Ectodermal cell (in vitro differentiated cells): ENCODE measurements at regions not wholly inside any gene's neighbourhood (a gene's known extent, or its start where the extent isn't known, plus 50 kb on each side); places are given as distances from the start of the nearest gene placed in this dataset.
"Not testable (repeated sequence)": the region's sequence is repeated elsewhere in the genome, so short reads cannot be mapped to it uniquely, and the experiment has no call there.

Experiments
- H3K27ac ChIP-seq: 2 replicates; pipeline ENCODE4 v1.7.0; 2013; ENCODE audit warnings: mild to moderate bottlenecking, low read depth, low read length; ENCODE audit not compliant: insufficient read depth, poor library complexity, severe bottlenecking
- H3K27me3 ChIP-seq: 2 replicates; pipeline ENCODE4 v1.7.0; 2013; ENCODE audit warnings: mild to moderate bottlenecking, low read length; ENCODE audit not compliant: insufficient read depth, control insufficient read depth, poor library complexity, severe bottlenecking
- H3K36me3 ChIP-seq: one replicate; pipeline ENCODE4 v1.7.0; 2013; ENCODE audit warnings: low read length; ENCODE audit not compliant: control insufficient read depth, insufficient read depth
- H3K4me1 ChIP-seq: one replicate; pipeline ENCODE4 v1.7.0; 2013; ENCODE audit warnings: low read length; ENCODE audit not compliant: control insufficient read depth, insufficient read depth
- H3K4me3 ChIP-seq: 2 replicates; pipeline ENCODE4 v1.7.0; 2013; ENCODE audit warnings: low read depth, low read length, control low read depth; ENCODE audit not compliant: insufficient read depth
- H3K9me3 ChIP-seq: 2 replicates; pipeline ENCODE4 v1.7.0; 2013; ENCODE audit warnings: mild to moderate bottlenecking, low read length, moderate library complexity; ENCODE audit not compliant: control insufficient read depth
- WGBS, 2 experiments: methylation state at CpG; one replicate each; pipeline ENCODE4 v1.1.7; 2013; ENCODE audit warnings: missing lambda C conversion rate in 2 of 2; 5-methylcytosine and 5-hydroxymethylcytosine counted together

DNA sequence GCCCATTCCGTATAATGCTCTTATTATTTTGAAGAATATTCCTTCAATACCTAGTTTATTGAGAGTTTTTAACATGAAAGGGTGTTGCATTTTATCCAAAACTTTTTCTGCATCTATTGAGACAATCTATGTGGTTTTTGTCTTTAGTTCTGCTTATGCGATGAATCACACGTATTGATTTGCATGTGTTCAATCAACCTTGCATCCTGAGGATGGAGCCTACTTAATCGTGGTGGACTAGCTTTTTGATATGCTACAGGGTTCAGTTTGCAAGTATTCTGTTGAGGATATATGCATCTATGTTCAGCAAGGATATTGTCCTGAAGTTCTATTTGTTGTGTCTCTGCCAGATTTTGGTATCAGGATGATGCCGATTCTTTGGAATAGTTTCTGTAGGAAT is 1070.3 kb upstream of the CDH18 start:
- Histone ChIP-seq H3K4me1 (no peaks in the 10 kb centered on the region), H3K9me3 (no peaks in the 10 kb centered on the region), H3K27me3 (no peaks in the 10 kb centered on the region), H3K4me3 (no peak overlapping the region), H3K36me3 (no peaks in the 10 kb centered on the region), H3K27ac (no peak overlapping the region)
- WGBS, 2 experiments, result 92 to 98% methylated on average over 4 to 5 of the region's 5 CpGs

DNA sequence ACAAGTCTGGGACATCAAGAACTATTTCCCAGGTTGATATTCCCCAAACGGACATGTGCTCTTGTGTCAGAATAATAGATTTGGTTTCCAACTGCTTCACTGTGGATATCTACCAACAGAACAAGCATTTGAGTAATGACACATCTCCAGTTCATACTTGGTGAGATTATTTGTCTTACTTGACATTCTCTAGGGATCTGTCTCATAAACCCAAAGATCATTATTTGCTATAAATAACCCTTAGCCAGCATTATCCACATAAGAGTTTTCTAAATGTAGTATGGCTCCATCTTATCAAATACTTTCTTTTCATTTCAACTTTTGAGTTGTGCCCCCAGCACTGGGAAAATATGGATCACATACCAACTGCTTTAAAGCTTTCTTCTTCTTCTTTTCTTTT is 1063.9 kb upstream of the CDH18 start:
- 92 to 96% methylated on average over 1 of the region's 1 CpG for WGBS, 2 experiments
- Histone ChIP-seq H3K4me1 (no peaks in the 10 kb centered on the region), H3K9me3 (no peaks in the 10 kb centered on the region), H3K27me3 (no peaks in the 10 kb centered on the region), H3K4me3 (no peak overlapping the region), H3K27ac (no peak overlapping the region), H3K36me3 (no peaks in the 10 kb centered on the region)

DNA sequence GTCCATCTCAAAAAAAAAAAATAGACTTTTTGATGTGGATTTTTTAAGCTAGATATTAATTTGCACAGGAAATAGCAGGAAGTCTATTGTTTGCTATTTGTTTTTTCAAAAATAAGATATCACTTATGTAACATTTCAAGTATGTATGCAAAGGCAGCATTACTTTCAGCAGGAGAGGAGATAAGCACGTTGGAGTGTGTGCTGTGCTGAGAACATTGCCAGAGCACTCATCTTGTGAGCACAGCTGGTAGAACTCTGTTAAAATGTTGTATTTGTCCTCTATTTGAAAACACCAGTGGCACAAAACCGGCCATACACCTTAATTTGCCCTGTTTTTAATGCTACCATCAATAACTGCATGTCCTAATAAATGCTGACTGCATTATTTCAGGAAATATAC is 1061.9 kb upstream of the CDH18 start:
- Histone ChIP-seq H3K4me1 (no peaks in the 10 kb centered on the region), H3K9me3 (no peaks in the 10 kb centered on the region), H3K36me3 (no peaks in the 10 kb centered on the region), H3K4me3 (no peak overlapping the region), H3K27ac (no peak overlapping the region), H3K27me3 (no peaks in the 10 kb centered on the region)
- 88 to 91% methylated on average over 2 of the region's 2 CpGs for WGBS, 2 experiments

DNA sequence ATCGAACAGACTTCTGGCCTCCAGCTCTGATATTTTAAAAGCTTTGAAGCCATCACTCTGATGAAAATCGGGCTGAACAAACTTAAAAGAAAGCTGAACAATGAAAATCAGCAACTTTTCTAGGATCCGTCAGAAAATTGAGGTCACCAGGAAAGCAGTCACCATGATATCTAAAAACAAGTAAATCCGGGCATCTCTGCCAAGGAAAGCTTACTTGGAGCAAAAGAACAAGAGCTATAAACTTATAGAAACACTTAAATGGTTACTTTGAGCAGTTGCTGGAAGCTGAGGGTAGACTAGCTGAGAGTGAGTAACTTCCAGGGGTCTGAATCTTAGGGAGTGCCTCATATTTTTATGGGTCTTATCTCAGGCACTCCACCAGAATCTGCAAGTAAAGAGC is 1043.0 kb upstream of the CDH18 start:
- Histone ChIP-seq H3K4me3 (no peak overlapping the region), H3K9me3 (no peaks in the 10 kb centered on the region), H3K27me3 (no peaks in the 10 kb centered on the region), H3K36me3 (no peaks in the 10 kb centered on the region), H3K27ac (no peak overlapping the region), H3K4me1 (no peaks in the 10 kb centered on the region)
- 93 to 96% methylated on average over 4 of the region's 4 CpGs for WGBS, 2 experiments

DNA sequence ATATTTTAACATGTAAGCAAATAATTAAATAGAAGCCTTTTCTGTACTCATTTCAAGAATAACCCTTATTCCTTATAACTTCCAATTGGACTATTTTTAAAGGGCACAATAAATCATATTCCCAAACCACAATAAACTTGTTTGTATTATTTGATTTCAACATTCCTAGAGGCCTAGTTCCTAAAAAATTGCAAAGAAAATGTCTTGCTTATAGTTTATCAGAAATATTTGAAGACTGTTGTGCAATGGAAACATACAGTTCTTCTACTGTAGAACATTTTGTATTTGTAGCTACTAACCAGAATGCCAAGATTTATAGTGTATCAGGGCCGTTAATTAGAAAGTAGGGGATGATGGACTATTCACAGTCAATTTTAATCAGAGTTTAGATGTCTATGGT is 1037.0 kb upstream of the CDH18 start:
- Histone ChIP-seq H3K27ac (no peak overlapping the region), H3K4me1 (no peaks in the 10 kb centered on the region), H3K9me3 (no peaks in the 10 kb centered on the region), H3K36me3 (no peaks in the 10 kb centered on the region), H3K27me3 (no peaks in the 10 kb centered on the region), H3K4me3 (no peak overlapping the region)
- WGBS, 2 experiments, result 94 to 100% methylated on average over 1 of the region's 1 CpG

DNA sequence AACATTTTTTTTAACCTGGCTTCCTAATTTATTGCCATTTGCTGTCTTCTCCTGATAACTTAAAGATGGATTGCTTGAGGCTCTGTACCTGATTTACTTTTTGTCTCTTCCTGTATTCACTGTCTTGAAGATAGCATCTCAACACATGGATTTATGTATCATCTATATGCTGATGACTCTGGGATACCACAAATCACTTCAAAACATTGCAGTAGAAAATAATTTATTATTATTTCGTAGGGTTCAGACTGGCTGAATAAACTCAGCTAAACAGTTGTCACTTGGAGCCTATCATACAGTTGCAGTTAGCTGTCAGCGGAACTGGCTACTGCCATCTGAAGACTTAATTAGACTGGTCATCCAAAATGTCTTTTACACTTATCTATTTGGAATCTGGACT is 1025.2 kb upstream of the CDH18 start:
- no peaks in the 10 kb centered on the region for H3K4me1 ChIP-seq
- no peak overlapping the region for H3K27ac ChIP-seq
- no peak overlapping the region for H3K4me3 ChIP-seq
- no peaks in the 10 kb centered on the region for H3K36me3 ChIP-seq
- H3K27me3 ChIP-seq, result no peaks in the 10 kb centered on the region
- WGBS, 2 experiments, result 66 to 90% methylated on average over 1 to 2 of the region's 2 CpGs
- H3K9me3 ChIP-seq, result peaks cover 2% of the 10 kb centered on the region

DNA sequence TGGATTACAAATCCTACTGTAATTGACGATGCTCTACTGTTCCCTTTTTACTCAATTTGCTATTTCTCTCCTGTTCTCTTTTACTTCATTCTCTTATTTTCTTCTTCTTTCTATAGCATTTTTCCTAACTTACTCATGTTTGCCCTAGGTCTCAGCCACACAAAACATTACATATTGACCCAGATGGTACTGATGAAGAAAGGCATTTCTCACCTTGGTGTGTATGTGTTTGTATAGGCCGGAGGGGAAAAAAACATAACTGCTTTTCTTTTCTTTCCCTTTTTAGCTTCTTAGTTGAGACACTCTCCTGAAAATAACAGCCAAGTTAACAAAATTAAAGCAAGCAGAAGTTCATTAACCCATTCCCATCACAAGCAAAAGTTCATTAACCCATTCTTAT is 1019.8 kb upstream of the CDH18 start:
- no peaks in the 10 kb centered on the region for H3K4me1 ChIP-seq
- no peaks in the 10 kb centered on the region for H3K27me3 ChIP-seq
- H3K4me3 ChIP-seq, result no peak overlapping the region
- H3K9me3 ChIP-seq, result peaks cover 2% of the 10 kb centered on the region
- H3K36me3 ChIP-seq, result no peaks in the 10 kb centered on the region
- WGBS, 2 experiments, result 96 to 97% methylated on average over 2 of the region's 2 CpGs
- no peak overlapping the region for H3K27ac ChIP-seq

DNA sequence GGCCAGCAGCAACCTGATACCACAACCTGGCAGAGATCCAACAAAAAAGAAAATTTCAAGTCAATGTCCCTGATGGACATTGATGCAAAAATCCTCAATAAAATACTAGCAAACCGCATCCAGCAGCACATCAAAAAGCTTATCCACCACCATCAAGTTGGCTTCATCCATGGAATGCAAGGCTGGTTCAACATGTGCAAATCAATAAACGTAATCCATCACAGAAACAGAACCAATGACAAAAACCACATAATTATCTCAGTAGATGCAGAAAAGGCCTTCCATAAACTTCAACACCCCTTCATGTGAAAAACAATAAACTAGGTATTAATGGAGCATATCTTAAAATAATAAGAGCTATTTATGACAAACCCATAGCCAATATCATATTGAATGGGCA is 1000.9 kb upstream of the CDH18 start:
- H3K36me3 ChIP-seq, H3K27ac ChIP-seq, H3K27me3 ChIP-seq, H3K4me3 ChIP-seq, H3K9me3 ChIP-seq, H3K4me1 ChIP-seq: not testable (repeated sequence)
- WGBS, 2 experiments, result 43 to 48% methylated on average over 2 of the region's 2 CpGs

DNA sequence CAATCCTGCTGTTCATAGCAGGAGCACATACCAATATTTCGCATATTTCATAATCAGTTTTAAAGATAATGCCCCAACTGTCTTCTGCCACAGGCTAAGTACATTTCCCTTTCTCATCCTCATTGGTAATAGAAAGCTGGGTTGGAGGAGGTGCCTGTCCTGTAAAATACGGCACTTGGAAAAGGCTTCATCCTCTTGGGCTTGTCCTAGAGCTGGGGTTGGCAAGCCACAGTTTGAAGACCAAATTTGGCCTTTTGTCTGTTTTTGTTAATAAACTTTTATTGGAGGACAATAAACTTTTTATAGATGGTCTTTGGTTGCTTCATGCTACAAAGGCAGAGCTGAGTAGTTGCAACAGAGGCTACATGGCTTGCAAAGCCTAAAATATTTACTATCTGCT is 997.8 kb upstream of the CDH18 start:
- no peaks in the 10 kb centered on the region for H3K4me1 ChIP-seq
- H3K9me3 ChIP-seq, result no peaks in the 10 kb centered on the region
- H3K36me3 ChIP-seq, result no peaks in the 10 kb centered on the region
- WGBS, 2 experiments, result 89 to 95% methylated on average over 2 of the region's 2 CpGs
- no peaks in the 10 kb centered on the region for H3K27me3 ChIP-seq
- no peak overlapping the region for H3K4me3 ChIP-seq
- H3K27ac ChIP-seq, result no peak overlapping the region

DNA sequence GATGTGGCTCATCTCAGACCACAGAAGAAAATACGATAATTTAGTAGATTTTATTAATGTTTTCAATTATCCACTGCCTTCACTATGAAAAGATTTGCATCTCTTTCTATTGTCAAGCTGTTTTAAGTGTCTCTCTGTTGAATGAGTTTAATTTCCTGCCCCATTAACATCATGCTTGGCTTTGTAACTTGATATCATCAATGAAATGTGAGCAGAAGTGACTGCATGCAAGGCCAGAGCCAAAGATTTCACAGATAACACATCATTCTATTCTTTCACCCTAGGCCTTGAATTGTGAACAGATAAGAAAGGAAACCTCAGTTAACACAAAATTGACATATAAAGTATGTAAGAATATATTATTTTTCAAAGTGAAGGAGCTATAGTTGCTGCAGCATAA is 986.4 kb upstream of the CDH18 start:
- H3K9me3 ChIP-seq, result no peaks in the 10 kb centered on the region
- no peaks in the 10 kb centered on the region for H3K27me3 ChIP-seq
- WGBS, 2 experiments, result 100% methylated on average over 1 of the region's 1 CpG; no CpG with 5 or more reads in 1 of the 2 experiments
- no peaks in the 10 kb centered on the region for H3K4me1 ChIP-seq
- H3K4me3 ChIP-seq, result no peak overlapping the region
- no peaks in the 10 kb centered on the region for H3K36me3 ChIP-seq
- no peak overlapping the region for H3K27ac ChIP-seq

DNA sequence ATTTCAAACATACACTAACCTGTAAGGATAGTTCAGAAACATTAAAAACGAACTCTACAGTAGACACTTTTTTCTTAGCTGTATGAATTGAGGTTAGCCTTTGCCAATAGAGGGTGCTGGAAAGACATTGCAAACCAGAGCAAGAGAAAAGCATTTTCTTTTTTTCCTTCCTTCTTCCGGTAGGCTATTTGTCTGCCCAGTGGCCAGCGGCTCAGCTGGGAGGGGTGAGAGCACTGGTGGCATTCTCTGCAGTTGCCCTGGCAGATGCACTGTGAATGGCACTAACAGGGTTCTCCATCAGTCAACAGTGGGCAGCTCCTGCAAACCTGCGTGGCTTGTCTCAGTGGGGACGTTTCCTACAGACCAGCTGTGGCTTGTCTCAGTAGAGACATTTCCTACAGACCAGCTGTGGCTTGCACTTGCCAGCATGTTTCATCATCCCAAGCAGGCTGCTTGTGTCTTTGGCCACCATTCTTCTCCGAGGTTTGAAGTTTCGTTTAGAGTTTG is 984.5 kb upstream of the CDH18 start:
- Histone ChIP-seq H3K9me3 (no peaks in the 10 kb centered on the region), H3K36me3 (no peaks in the 10 kb centered on the region), H3K4me3 (no peak overlapping the region), H3K4me1 (no peaks in the 10 kb centered on the region), H3K27ac (no peak overlapping the region), H3K27me3 (no peaks in the 10 kb centered on the region)
- 65 to 68% methylated on average over 6 to 7 of the region's 7 CpGs for WGBS, 2 experiments
